Fibroblast of skin of left quadriceps (primary cell): ENCODE measurements at regions not wholly inside any gene's neighbourhood (a gene's known extent, or its start where the extent isn't known, plus 50 kb on each side); places are given as distances from the start of the nearest gene placed in this dataset.

Experiments used
- DNase-seq, 2 experiments: peaks; one replicate each; pipeline ENCODE4 v3.0.0-alpha.2; 2013; ENCODE audit warnings: low read depth in 2 of 2

- no peak for DNase-seq
Measured at GRCh38 chr22:47736186-47737034, 974.0 kb downstream of the TBC1D22A start.

- DNase-seq: no peak
Measured at GRCh38 chr22:47734511-47734910, 972.1 kb downstream of the TBC1D22A start.

- DNase-seq: no peak
Measured at GRCh38 chr22:47727641-47728040, 965.2 kb downstream of the TBC1D22A start.

GRCh38 chr22:47724751-47725150 is 962.3 kb downstream of the TBC1D22A start:
- no peak for DNase-seq

- DNase-seq: no peak
Measured at GRCh38 chr22:47724030-47724429, 961.6 kb downstream of the TBC1D22A start.

GRCh38 chr22:47718337-47718736 is 955.9 kb downstream of the TBC1D22A start:
- no peak for DNase-seq

GRCh38 chr22:47716890-47717615 is 954.6 kb downstream of the TBC1D22A start:
- DNase-seq: no peak

GRCh38 chr22:47715866-47716578 is 953.6 kb downstream of the TBC1D22A start:
- no peak for DNase-seq

- no peak for DNase-seq
Measured at GRCh38 chr22:47713941-47714340, 951.5 kb downstream of the TBC1D22A start.

- no peak for DNase-seq
Measured at GRCh38 chr22:47710135-47710534, 947.7 kb downstream of the TBC1D22A start.

GRCh38 chr22:47705350-47705749 is 942.9 kb downstream of the TBC1D22A start:
- DNase-seq: no peak

- no peak for DNase-seq
Measured at GRCh38 chr22:47698906-47699305, 936.5 kb downstream of the TBC1D22A start.

GRCh38 chr22:47697861-47698260 is 935.4 kb downstream of the TBC1D22A start:
- DNase-seq: no peak

- DNase-seq: no peak
Measured at GRCh38 chr22:47696776-47697175, 934.3 kb downstream of the TBC1D22A start.

- no peak for DNase-seq
Measured at GRCh38 chr22:47695176-47695575, 932.7 kb downstream of the TBC1D22A start.

GRCh38 chr22:47694536-47695130 is 932.2 kb downstream of the TBC1D22A start:
- no peak for DNase-seq

GRCh38 chr22:47693606-47694005 is 931.2 kb downstream of the TBC1D22A start:
- no peak for DNase-seq

GRCh38 chr22:47692811-47693210 is 930.4 kb downstream of the TBC1D22A start:
- DNase-seq: no peak

GRCh38 chr22:47691152-47691895 is 928.9 kb downstream of the TBC1D22A start:
- DNase-seq: no peak

GRCh38 chr22:47690586-47690985 is 928.1 kb downstream of the TBC1D22A start:
- no peak for DNase-seq

- no peak for DNase-seq
Measured at GRCh38 chr22:47690166-47690565, 927.7 kb downstream of the TBC1D22A start.
